ENCODE measurements at regions not wholly inside any gene's neighbourhood (a gene's known extent, or its start where the extent isn't known, plus 50 kb on each side); places are given as distances from the start of the nearest gene placed in this dataset.

DNA sequence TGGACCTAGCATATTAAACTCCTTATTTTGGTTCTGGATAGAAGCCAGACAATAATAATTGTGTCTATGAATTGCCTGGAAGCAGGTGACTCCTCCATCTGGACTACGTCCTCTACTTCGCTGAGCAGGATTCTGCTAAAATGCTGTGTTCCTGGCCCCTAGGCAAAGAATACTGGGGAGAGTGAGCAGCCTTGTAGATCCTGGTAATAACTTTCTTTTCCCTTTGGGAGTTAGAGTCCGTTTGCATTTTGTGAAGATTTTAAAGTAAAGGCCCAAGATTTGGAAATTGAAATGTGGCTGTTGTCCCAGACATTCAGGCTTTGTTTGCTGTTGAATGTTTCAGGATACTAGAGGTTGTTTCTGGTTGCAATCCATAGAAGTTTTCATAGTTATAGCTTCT, 511.9 kb upstream of the KLF12 start:
- CTCF ChIA-PET = no interaction called here
- in situ Hi-C loops (cut with HindIII; ENCODE audit: low pct_unique_long_range_greater_than_20kb, low sequenced_read_pairs) = no loop called here

DNA sequence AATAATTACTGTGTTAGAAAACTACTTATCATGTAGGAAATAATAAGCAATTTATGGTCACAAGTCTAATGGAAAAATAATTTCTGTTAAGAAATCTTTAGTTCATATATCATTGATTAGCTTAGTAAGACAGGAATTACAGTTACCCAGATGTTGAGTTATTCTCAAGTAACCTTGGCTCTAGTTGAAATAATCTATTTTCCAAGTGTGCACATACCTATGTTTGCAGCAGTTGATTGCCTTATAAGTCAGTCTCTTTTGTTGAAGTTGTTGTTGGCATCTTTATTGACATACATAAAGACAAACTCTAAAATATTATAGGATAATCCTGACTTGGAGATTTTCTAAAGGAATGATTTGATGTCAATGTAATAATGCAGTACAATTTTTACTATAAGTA, 511.4 kb upstream of the KLF12 start:
- ATAC-seq (no peak), DNase-seq (ENCODE audit: low read depth, low spot score) (no peak)
- Histone ChIP-seq H3K27me3 (ENCODE audit: control insufficient read depth, insufficient read depth, low read length) (no peaks in the 10 kb centered on the region), H3K27ac (ENCODE audit: low read length) (no peak overlapping the region), H3K9me3 (ENCODE audit: control insufficient read depth, insufficient read depth, low read depth, low read length) (no peaks in the 10 kb centered on the region), H3K36me3 (ENCODE audit: control insufficient read depth, insufficient read depth, low read length) (no peaks in the 10 kb centered on the region), H3K4me3 (ENCODE audit: low read depth in 2 of 2, low read length in 2 of 2) (no peak overlapping the region), H3K4me1 (ENCODE audit: control insufficient read depth, insufficient read depth, low read length) (no peaks in the 10 kb centered on the region)
- POLR2A ChIA-PET = no interaction called here
- intact Hi-C loops (cut with micrococcal nuclease; ENCODE audit: unreplicated experiment) (no loop called here), in situ Hi-C loops (cut with HindIII; ENCODE audit: low pct_unique_long_range_greater_than_20kb, low sequenced_read_pairs) (no loop called here)
- BruUV-seq (replicated peaks) = no TSS peak
- CTCF ChIA-PET = no interaction called here
- TF ChIP-seq SIN3A (IDR thresholded peaks at IDR 0.05; ENCODE audit: borderline replicate concordance, insufficient read depth, low read depth, low read length) = no peak
- no peak for TF ChIP-seq CTCF (IDR thresholded peaks at IDR 0.05)
- TF ChIP-seq POLR2AphosphoS5 (IDR thresholded peaks at IDR 0.05; ENCODE audit: low read depth, low read length) = no peak
- TF ChIP-seq TCF7L2 (IDR thresholded peaks at IDR 0.05; ENCODE audit: low read depth, low read length) = no peak
- no peak for TF ChIP-seq REST (IDR thresholded peaks at IDR 0.05; ENCODE audit: insufficient read depth in 1 of 2, low read depth in 2 of 2, low read length in 1 of 2)

More for the DNA sequence above, 511.9 kb upstream of the KLF12 start:
- Histone ChIP-seq H3K27ac (ENCODE audit: low read length) (no peak overlapping the region), H3K36me3 (ENCODE audit: control insufficient read depth, insufficient read depth, low read length) (no peaks in the 10 kb centered on the region), H3K4me1 (ENCODE audit: control insufficient read depth, insufficient read depth, low read length) (no peaks in the 10 kb centered on the region), H3K27me3 (ENCODE audit: control insufficient read depth, insufficient read depth, low read length) (no peaks in the 10 kb centered on the region), H3K4me3 (ENCODE audit: low read depth in 2 of 2, low read length in 2 of 2) (no peak overlapping the region), H3K9me3 (ENCODE audit: control insufficient read depth, insufficient read depth, low read depth, low read length) (no peaks in the 10 kb centered on the region)
- TF ChIP-seq TCF7L2 (IDR thresholded peaks at IDR 0.05; ENCODE audit: low read depth, low read length) = no peak
- TF ChIP-seq POLR2AphosphoS5 (IDR thresholded peaks at IDR 0.05; ENCODE audit: low read depth, low read length) = no peak
- intact Hi-C loops (cut with micrococcal nuclease; ENCODE audit: unreplicated experiment) = no loop called here
- BruUV-seq (replicated peaks) = no TSS peak
- DNase-seq (ENCODE audit: low read depth, low spot score) = no peak
- POLR2A ChIA-PET = no interaction called here
- ATAC-seq = no peak

- ATAC-seq (no peak), DNase-seq (ENCODE audit: low read depth, low spot score) (no peak)
- intact Hi-C loops (cut with micrococcal nuclease; ENCODE audit: unreplicated experiment) = no loop called here
- ChIA-PET CTCF (no interaction called here), POLR2A (no interaction called here)
- H3K4me1 ChIP-seq (ENCODE audit: control insufficient read depth, insufficient read depth, low read length) = no peaks in the 10 kb centered on the region
- no peaks in the 10 kb centered on the region for H3K9me3 ChIP-seq (ENCODE audit: control insufficient read depth, insufficient read depth, low read depth, low read length)
- no peaks in the 10 kb centered on the region for H3K27me3 ChIP-seq (ENCODE audit: control insufficient read depth, insufficient read depth, low read length)
- H3K27ac ChIP-seq (ENCODE audit: low read length) = no peak overlapping the region
- in situ Hi-C loops (cut with HindIII; ENCODE audit: low pct_unique_long_range_greater_than_20kb, low sequenced_read_pairs) = no loop called here
- TF ChIP-seq TCF7L2 (IDR thresholded peaks at IDR 0.05; ENCODE audit: low read depth, low read length) = no peak
- no peak for TF ChIP-seq SIN3A (IDR thresholded peaks at IDR 0.05; ENCODE audit: borderline replicate concordance, insufficient read depth, low read depth, low read length)
- TF ChIP-seq CTCF (IDR thresholded peaks at IDR 0.05) = no peak
- TF ChIP-seq POLR2AphosphoS5 (IDR thresholded peaks at IDR 0.05; ENCODE audit: low read depth, low read length) = no peak
- TF ChIP-seq REST (IDR thresholded peaks at IDR 0.05; ENCODE audit: insufficient read depth in 1 of 2, low read depth in 2 of 2, low read length in 1 of 2) = no peak
- no peaks in the 10 kb centered on the region for H3K36me3 ChIP-seq (ENCODE audit: control insufficient read depth, insufficient read depth, low read length)
- no TSS peak for BruUV-seq (replicated peaks)
- H3K4me3 ChIP-seq (ENCODE audit: low read depth in 2 of 2, low read length in 2 of 2) = no peak overlapping the region
Observed at GRCh38 chr13:74644229-74644628, 510.0 kb upstream of the KLF12 start.

Data from Panc1 (cell line).